RWPE2 (cell line): ENCODE measurements at regions not wholly inside any gene's neighbourhood (a gene's known extent, or its start where the extent isn't known, plus 50 kb on each side); places are given as distances from the start of the nearest gene placed in this dataset.

Source experiments
- ATAC-seq: fragments of 200-7000 bp; cut with Tn5 transposase; 3 replicates; pipeline ENCODE4 v1.9.1; 2021; ENCODE audit warnings: low read depth
- DNase-seq: peaks from one replicate; pipeline ENCODE4 v3.0.0-alpha.2; 2020; ENCODE audit warnings: low spot score
- H3K27ac ChIP-seq: fragments of 450-650 bp; 2 replicates; pipeline ENCODE4 v1.5.1; 2017; ENCODE audit warnings: mild to moderate bottlenecking; ENCODE audit not compliant: poor library complexity, severe bottlenecking
- H3K27me3 ChIP-seq: fragments of 250-450 bp; sonication (Bioruptor Pico); 2 replicates; pipeline ENCODE4 v1.5.1; 2021; ENCODE audit warnings: mild to moderate bottlenecking, moderate library complexity; ENCODE audit not compliant: insufficient read depth, poor library complexity, severe bottlenecking
- H3K36me3 ChIP-seq: fragments of 250-450 bp; sonication (Bioruptor Pico); 2 replicates; pipeline ENCODE4 v1.5.1; 2020; ENCODE audit warnings: low read depth, mild to moderate bottlenecking, moderate library complexity
- H3K4me1 ChIP-seq: fragments of 250-450 bp; sonication (Bioruptor Pico); 2 replicates; pipeline ENCODE4 v1.5.1; 2021; ENCODE audit warnings: mild to moderate bottlenecking, moderate library complexity; ENCODE audit not compliant: insufficient read depth, poor library complexity, severe bottlenecking
- H3K4me3 ChIP-seq: fragments of 250-450 bp; sonication (Bioruptor Pico); 2 replicates; pipeline ENCODE4 v1.5.1; 2021; ENCODE audit warnings: mild to moderate bottlenecking, moderate library complexity; ENCODE audit not compliant: severe bottlenecking
- H3K9me3 ChIP-seq: fragments of 250-450 bp; sonication (Bioruptor Pico); 2 replicates; pipeline ENCODE4 v1.5.1; 2021; ENCODE audit warnings: mild to moderate bottlenecking, moderate library complexity; ENCODE audit not compliant: severe bottlenecking
- CTCF ChIP-seq: fragments of 450-650 bp; IDR thresholded peaks from one replicate; pipeline ENCODE4 v1.5.1; 2017; ENCODE audit warnings: mild to moderate bottlenecking, moderate library complexity; ENCODE audit not compliant: poor library complexity, severe bottlenecking

DNA sequence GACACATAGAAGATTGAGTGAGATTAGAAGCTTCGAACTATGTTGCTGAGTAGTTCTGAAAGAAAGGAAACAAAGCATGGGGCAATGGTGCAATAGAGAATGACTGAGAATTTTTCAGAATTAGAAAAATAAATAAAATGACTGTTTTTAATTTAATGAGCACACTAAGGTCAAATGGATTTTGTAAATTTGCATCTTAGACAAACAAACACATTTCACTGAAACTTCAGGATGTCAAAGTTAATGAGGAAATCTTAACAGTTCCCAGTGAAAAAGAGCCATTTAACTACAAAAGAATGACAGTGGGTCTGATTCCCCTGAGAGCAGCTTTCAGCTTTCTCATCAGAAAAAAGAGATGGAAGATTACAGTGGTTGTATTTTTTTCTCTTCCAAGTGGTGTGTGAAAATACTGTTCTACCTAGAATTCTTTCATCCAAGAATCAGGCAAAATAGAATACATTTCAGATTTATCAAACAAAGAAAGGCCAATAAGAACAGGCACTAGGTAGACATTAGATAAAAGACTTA lies 591.9 kb downstream of the SEMA5A start:
- Histone ChIP-seq H3K4me1 (no peaks in the 10 kb centered on the region), H3K4me3 (no peak overlapping the region), H3K27me3 (no peaks in the 10 kb centered on the region), H3K9me3 (no peaks in the 10 kb centered on the region), H3K36me3 (no peaks in the 10 kb centered on the region), H3K27ac (no peak overlapping the region)
- ATAC-seq (no peak), DNase-seq (no peak)
- no peak for TF ChIP-seq CTCF

- no peak for ATAC-seq
- peak; percentile 25 for TF ChIP-seq CTCF
- H3K4me1 ChIP-seq: no peaks in the 10 kb centered on the region
- no peak overlapping the region for H3K27ac ChIP-seq
- DNase-seq: no peak
- no peaks in the 10 kb centered on the region for H3K27me3 ChIP-seq
- no peaks in the 10 kb centered on the region for H3K36me3 ChIP-seq
- no peaks in the 10 kb centered on the region for H3K9me3 ChIP-seq
- H3K4me3 ChIP-seq: no peak overlapping the region
These were observed 591.1 kb downstream of the SEMA5A start for GRCh38 chr5:8954801-8955200.

GRCh38 chr5:8956659-8957058 lies 589.2 kb downstream of the SEMA5A start:
- H3K36me3 ChIP-seq: no peaks in the 10 kb centered on the region
- no peaks in the 10 kb centered on the region for H3K27me3 ChIP-seq
- H3K9me3 ChIP-seq: no peaks in the 10 kb centered on the region
- no peak overlapping the region for H3K27ac ChIP-seq
- no peaks in the 10 kb centered on the region for H3K4me1 ChIP-seq
- no peak for ATAC-seq
- no peak for DNase-seq
- no peak for TF ChIP-seq CTCF
- H3K4me3 ChIP-seq: no peak overlapping the region

GRCh38 chr5:8958602-8959001 lies 587.3 kb downstream of the SEMA5A start:
- no peak for DNase-seq
- H3K4me3 ChIP-seq: no peak overlapping the region
- H3K4me1 ChIP-seq: no peaks in the 10 kb centered on the region
- no peak for TF ChIP-seq CTCF
- no peak for ATAC-seq
- no peaks in the 10 kb centered on the region for H3K9me3 ChIP-seq
- no peak overlapping the region for H3K27ac ChIP-seq
- no peaks in the 10 kb centered on the region for H3K27me3 ChIP-seq
- no peaks in the 10 kb centered on the region for H3K36me3 ChIP-seq

- no peak for TF ChIP-seq CTCF
- Histone ChIP-seq H3K27ac (no peak overlapping the region), H3K4me1 (no peaks in the 10 kb centered on the region), H3K36me3 (no peaks in the 10 kb centered on the region), H3K4me3 (no peak overlapping the region), H3K9me3 (no peaks in the 10 kb centered on the region), H3K27me3 (no peaks in the 10 kb centered on the region)
- DNase-seq (no peak), ATAC-seq (no peak)
These were observed 584.7 kb downstream of the SEMA5A start for GRCh38 chr5:8961219-8961618.
